Peyer's patch (tissue), 4 donors: ENCODE measurements at regions not wholly inside any gene's neighbourhood (a gene's known extent, or its start where the extent isn't known, plus 50 kb on each side); places are given as distances from the start of the nearest gene placed in this dataset.

Source experiments
- POLR2A ChIP-seq, 2 donors: fragments of 450-650 bp; IDR thresholded peaks; one replicate each; pipeline ENCODE4 v1.5.1; 2017; ENCODE audit warnings: antibody characterized with exemption in 2 of 2, mild to moderate bottlenecking in 2 of 2, moderate library complexity in 2 of 2
- TF ChIP-seq, protein P1 (sequence below), 6 experiments: fragments of 450-650 bp in 4 of 6; fragments of 200-600 bp in 2 of 6; sonication (generic) in 1 of 6; IDR thresholded peaks; one replicate each; pipeline ENCODE4 v1.5.1; 2017 to 2019; ENCODE audit warnings: antibody characterized with exemption in 6 of 6, mild to moderate bottlenecking in 3 of 6, moderate library complexity in 1 of 6

DNA sequence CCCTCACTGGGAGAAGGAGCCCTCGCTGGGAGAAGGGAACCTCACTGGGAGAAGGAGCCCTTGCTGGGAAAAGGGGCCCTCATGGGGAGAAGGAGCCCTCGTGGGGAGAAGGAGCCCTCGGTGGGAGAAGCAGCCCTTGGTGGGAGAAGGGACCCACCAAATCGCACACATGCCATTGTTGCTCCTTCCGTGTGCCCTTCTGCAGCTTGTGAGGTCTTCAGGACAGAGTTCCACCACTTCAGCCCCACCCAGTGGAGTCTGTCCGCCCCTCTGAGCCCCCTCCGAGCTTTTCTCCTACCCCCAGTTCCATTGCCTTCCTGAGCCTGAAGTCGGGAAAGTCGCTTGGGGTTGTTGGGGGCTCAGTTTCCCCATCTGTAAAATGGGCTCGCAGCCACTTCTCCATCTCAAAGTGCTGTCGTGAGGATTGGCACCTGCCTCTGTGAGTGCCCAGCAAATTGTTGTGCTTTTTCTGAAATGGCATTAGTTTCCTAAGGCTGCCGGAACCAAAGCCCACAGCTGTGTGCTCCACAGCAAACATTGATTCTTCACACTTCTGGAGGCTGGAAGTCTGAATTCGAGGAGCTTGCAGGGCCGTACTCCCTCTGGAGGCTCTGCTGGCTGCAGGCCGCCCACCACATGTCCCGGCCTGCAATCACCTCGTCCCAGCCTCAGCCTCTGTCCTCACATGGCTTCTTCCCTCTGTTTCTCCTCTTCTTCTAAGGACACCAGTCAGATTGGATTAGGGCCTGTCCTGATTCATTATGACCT, 124.7 kb upstream of the PMEPA1 start:
- TF ChIP-seq, protein P1, sequence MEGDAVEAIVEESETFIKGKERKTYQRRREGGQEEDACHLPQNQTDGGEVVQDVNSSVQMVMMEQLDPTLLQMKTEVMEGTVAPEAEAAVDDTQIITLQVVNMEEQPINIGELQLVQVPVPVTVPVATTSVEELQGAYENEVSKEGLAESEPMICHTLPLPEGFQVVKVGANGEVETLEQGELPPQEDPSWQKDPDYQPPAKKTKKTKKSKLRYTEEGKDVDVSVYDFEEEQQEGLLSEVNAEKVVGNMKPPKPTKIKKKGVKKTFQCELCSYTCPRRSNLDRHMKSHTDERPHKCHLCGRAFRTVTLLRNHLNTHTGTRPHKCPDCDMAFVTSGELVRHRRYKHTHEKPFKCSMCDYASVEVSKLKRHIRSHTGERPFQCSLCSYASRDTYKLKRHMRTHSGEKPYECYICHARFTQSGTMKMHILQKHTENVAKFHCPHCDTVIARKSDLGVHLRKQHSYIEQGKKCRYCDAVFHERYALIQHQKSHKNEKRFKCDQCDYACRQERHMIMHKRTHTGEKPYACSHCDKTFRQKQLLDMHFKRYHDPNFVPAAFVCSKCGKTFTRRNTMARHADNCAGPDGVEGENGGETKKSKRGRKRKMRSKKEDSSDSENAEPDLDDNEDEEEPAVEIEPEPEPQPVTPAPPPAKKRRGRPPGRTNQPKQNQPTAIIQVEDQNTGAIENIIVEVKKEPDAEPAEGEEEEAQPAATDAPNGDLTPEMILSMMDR (IDR thresholded peaks at IDR 0.05), result no peak
- no peak for TF ChIP-seq POLR2A (IDR thresholded peaks at IDR 0.05)
